OCI-LY3 (cell line): ENCODE measurements at regions not wholly inside any gene's neighbourhood (a gene's known extent, or its start where the extent isn't known, plus 50 kb on each side); places are given as distances from the start of the nearest gene placed in this dataset.
"Not testable (repeated sequence)": the region's sequence is repeated elsewhere in the genome, so short reads cannot be mapped to it uniquely, and the experiment has no call there.

ENCODE experiments used
- CTCF ChIP-seq: fragments of 200-600, 300-600 bp; sonication (generic); IDR thresholded peaks from 2 replicates; pipeline ENCODE4 v1.5.1; 2014; ENCODE audit warnings: antibody characterized with exemption, low read length, low read depth
- EZH2phosphoT487 ChIP-seq: fragments of 200-600 bp; shearing (Covaris generic); IDR thresholded peaks from 2 replicates; pipeline ENCODE4 v1.6.1; 2018; ENCODE audit warnings: antibody characterized with exemption, mixed run types, low read depth

GRCh38 chr21:5095628-5096027 lies 5425.8 kb upstream of the TPTE start:
- TF ChIP-seq CTCF, EZH2phosphoT487: not testable (repeated sequence)
